Peyer's patch (tissue), 4 donors: ENCODE measurements at regions not wholly inside any gene's neighbourhood (a gene's known extent, or its start where the extent isn't known, plus 50 kb on each side); places are given as distances from the start of the nearest gene placed in this dataset.

Experiments
- CTCF ChIP-seq, 6 experiments: fragments of 450-650 bp in 4 of 6; fragments of 200-600 bp in 2 of 6; sonication (generic) in 1 of 6; IDR thresholded peaks; one replicate each; pipeline ENCODE4 v1.5.1; 2017 to 2019; ENCODE audit warnings: antibody characterized with exemption in 6 of 6, mild to moderate bottlenecking in 3 of 6, moderate library complexity in 1 of 6
- POLR2A ChIP-seq, 2 donors: fragments of 450-650 bp; IDR thresholded peaks; one replicate each; pipeline ENCODE4 v1.5.1; 2017; ENCODE audit warnings: antibody characterized with exemption in 2 of 2, mild to moderate bottlenecking in 2 of 2, moderate library complexity in 2 of 2

- TF ChIP-seq CTCF (IDR thresholded peaks at IDR 0.05): no peak
- no peak for TF ChIP-seq POLR2A (IDR thresholded peaks at IDR 0.05)
Measured at GRCh38 chr7:156080596-156080995, 268.3 kb upstream of the SHH start.
